ENCODE measurements at regions not wholly inside any gene's neighbourhood (a gene's known extent, or its start where the extent isn't known, plus 50 kb on each side); places are given as distances from the start of the nearest gene placed in this dataset.

GRCh38 chr1:68758666-68759209, 261.9 kb upstream of the DEPDC1 start:
- TF ChIP-seq CTCF (IDR thresholded peaks at IDR 0.05) (no peak), EP300 (IDR thresholded peaks at IDR 0.05) (no peak), POLR2AphosphoS5 (IDR thresholded peaks at IDR 0.05) (no peak)
